H9 (cell line): ENCODE measurements at regions not wholly inside any gene's neighbourhood (a gene's known extent, or its start where the extent isn't known, plus 50 kb on each side); places are given as distances from the start of the nearest gene placed in this dataset.

Source experiments
- DNase-seq: peaks from one replicate; pipeline ENCODE4 v3.0.0-alpha.2; 2017
- H2AFZ ChIP-seq: one replicate; pipeline ENCODE4 v1.6.1; 2013; ENCODE audit warnings: mild to moderate bottlenecking, low read length, control low read depth, moderate library complexity
- H2AK5ac ChIP-seq: 2 replicates; pipeline ENCODE4 v1.6.1; 2013; ENCODE audit warnings: low read length, control low read depth, mixed read lengths; ENCODE audit not compliant: insufficient read length
- H2BK120ac ChIP-seq: one replicate; pipeline ENCODE4 v1.6.1; 2013; ENCODE audit warnings: low read depth, mild to moderate bottlenecking, low read length, control low read depth, inconsistent platforms; ENCODE audit not compliant: poor library complexity, severe bottlenecking
- H2BK12ac ChIP-seq: 2 replicates; pipeline ENCODE4 v1.6.1; 2013; ENCODE audit warnings: low read length, control low read depth, mixed read lengths, low read depth; ENCODE audit not compliant: insufficient read length
- H2BK15ac ChIP-seq: 2 replicates; pipeline ENCODE4 v1.6.1; 2013; ENCODE audit warnings: low read depth, low read length, control low read depth
- H2BK20ac ChIP-seq: one replicate; pipeline ENCODE4 v1.6.1; 2013; ENCODE audit warnings: low read depth, mild to moderate bottlenecking, low read length, control low read depth, inconsistent platforms; ENCODE audit not compliant: poor library complexity, severe bottlenecking
- H2BK5ac ChIP-seq: 2 replicates; pipeline ENCODE4 v1.6.1; 2013; ENCODE audit warnings: low read length, control low read depth, mixed read lengths; ENCODE audit not compliant: insufficient read length
- H3K14ac ChIP-seq: 2 replicates; pipeline ENCODE4 v1.6.1; 2013; ENCODE audit warnings: low read length, control low read depth; ENCODE audit not compliant: insufficient read depth
- H3K18ac ChIP-seq: 2 replicates; pipeline ENCODE4 v1.6.1; 2013; ENCODE audit warnings: low read depth, mild to moderate bottlenecking, mixed read lengths, low read length, control low read depth; ENCODE audit not compliant: insufficient read length
- H3K23ac ChIP-seq: 2 replicates; pipeline ENCODE4 v1.6.1; 2013; ENCODE audit warnings: low read length, control low read depth, mixed read lengths, low read depth; ENCODE audit not compliant: insufficient read length
- H3K23me2 ChIP-seq: 2 replicates; pipeline ENCODE4 v1.6.1; 2013; ENCODE audit warnings: low read depth, mild to moderate bottlenecking, mixed read lengths, low read length, control low read depth; ENCODE audit not compliant: insufficient read length, poor library complexity, severe bottlenecking
- H3K27ac ChIP-seq: 2 replicates; pipeline ENCODE4 v1.5.1; 2013; ENCODE audit warnings: low read length, control low read depth, mixed read lengths, low read depth; ENCODE audit not compliant: insufficient read length
- H3K27me3 ChIP-seq: 2 replicates; pipeline ENCODE4 v1.6.1; 2013; ENCODE audit warnings: low read length, control low read depth, inconsistent platforms; ENCODE audit not compliant: insufficient read depth
- H3K4ac ChIP-seq: 2 replicates; pipeline ENCODE4 v1.6.1; 2013; ENCODE audit warnings: low read depth, mild to moderate bottlenecking, control low read depth, inconsistent platforms, low read length, moderate library complexity
- H3K4me1 ChIP-seq: 2 replicates; pipeline ENCODE4 v1.6.1; 2013; ENCODE audit warnings: low read length, control low read depth, inconsistent platforms; ENCODE audit not compliant: insufficient read depth
- H3K4me2 ChIP-seq: 2 replicates; pipeline ENCODE4 v1.6.1; 2013; ENCODE audit warnings: low read length, control low read depth, mixed read lengths; ENCODE audit not compliant: insufficient read length, insufficient read depth
- H3K56ac ChIP-seq: 2 replicates; pipeline ENCODE4 v1.6.1; 2013; ENCODE audit warnings: low read depth, mild to moderate bottlenecking, mixed read lengths, low read length, control low read depth; ENCODE audit not compliant: insufficient read length
- H3K79me1 ChIP-seq: 2 replicates; pipeline ENCODE4 v1.6.1; 2013; ENCODE audit warnings: low read depth, mild to moderate bottlenecking, moderate library complexity, low read length, control low read depth, inconsistent platforms; ENCODE audit not compliant: insufficient read depth, poor library complexity, severe bottlenecking
- H3K79me2 ChIP-seq: 2 replicates; pipeline ENCODE4 v1.6.1; 2013; ENCODE audit warnings: low read length, control low read depth, inconsistent platforms; ENCODE audit not compliant: insufficient read depth
- H3K9ac ChIP-seq: 2 replicates; pipeline ENCODE4 v1.6.1; 2013; ENCODE audit warnings: low read length, control low read depth, mixed read lengths; ENCODE audit not compliant: insufficient read length; ENCODE audit errors: extremely low read depth
- H3K9me3 ChIP-seq: one replicate; pipeline ENCODE4 v1.6.1; 2013; ENCODE audit warnings: low read depth, low read length, inconsistent platforms; ENCODE audit not compliant: control insufficient read depth
- H3T11ph ChIP-seq: one replicate; pipeline ENCODE4 v1.6.1; 2013; ENCODE audit warnings: mild to moderate bottlenecking, low read length, control low read depth, inconsistent platforms
- H4K20me1 ChIP-seq: one replicate; pipeline ENCODE4 v1.6.1; 2013; ENCODE audit not compliant: control insufficient read depth, insufficient read length, insufficient read depth
- H4K5ac ChIP-seq: 2 replicates; pipeline ENCODE4 v1.6.1; 2013; ENCODE audit warnings: low read depth, mild to moderate bottlenecking, mixed read lengths, low read length, control low read depth; ENCODE audit not compliant: insufficient read length
- H4K8ac ChIP-seq: replicated peaks from 2 replicates; pipeline ENCODE4 v1.6.1; 2013; ENCODE audit warnings: low read length, control low read depth, mixed read lengths, low read depth; ENCODE audit not compliant: insufficient read length
- H4K91ac ChIP-seq: 2 replicates; pipeline ENCODE4 v1.6.1; 2013; ENCODE audit warnings: low read depth, mild to moderate bottlenecking, moderate library complexity, mixed read lengths, low read length, control low read depth; ENCODE audit not compliant: insufficient read length
- H3K27ac Mint-ChIP-seq, 3 experiments: 2 replicates in 2 of 3; 3 replicates in 1 of 3; pipeline ENCODE4 v1.8.0; 2020 to 2021; ENCODE audit warnings: mixed read lengths in 3 of 3, mild to moderate bottlenecking in 1 of 3, moderate library complexity in 1 of 3
- H3K27me3 Mint-ChIP-seq: 2 replicates; pipeline ENCODE4 v1.8.0; 2021; ENCODE audit warnings: low read depth, mild to moderate bottlenecking, moderate library complexity, mixed read lengths
- H3K36me3 Mint-ChIP-seq, 3 experiments: 2 replicates in 2 of 3; 3 replicates in 1 of 3; pipeline ENCODE4 v1.8.0; 2020 to 2021; ENCODE audit warnings: low read depth in 3 of 3, mixed read lengths in 3 of 3; ENCODE audit not compliant: insufficient read depth in 1 of 3
- H3K4me1 Mint-ChIP-seq, 2 experiments: 2 replicates each; pipeline ENCODE4 v1.8.0; 2020; ENCODE audit warnings: mixed read lengths in 2 of 2
- H3K4me3 Mint-ChIP-seq, 2 experiments: 2 replicates in 1 of 2; 3 replicates in 1 of 2; pipeline ENCODE4 v1.8.0; 2020 to 2021; ENCODE audit warnings: mild to moderate bottlenecking in 2 of 2, mixed read lengths in 2 of 2, moderate library complexity in 1 of 2
- H3K9me3 Mint-ChIP-seq, 2 experiments: 2 replicates in 1 of 2; 3 replicates in 1 of 2; pipeline ENCODE4 v1.8.0; 2020; ENCODE audit warnings: mild to moderate bottlenecking in 2 of 2, mixed read lengths in 2 of 2, moderate library complexity in 1 of 2
- CTCF ChIP-seq: fragments of 200-600 bp; sonication (generic); conservative IDR thresholded peaks from 3 replicates; pipeline ENCODE4 v1.8.0; 2021; ENCODE audit warnings: antibody characterized with exemption, mild to moderate bottlenecking
- WGBS: extraction: QIAGEN DNeasy Blood & Tissue Kit; methylation state at CpG from one replicate; pipeline ENCODE4 v1.1.7; 2013; ENCODE audit warnings: missing lambda C conversion rate, low lambda C conversion rate, mixed read lengths; ENCODE audit not compliant: insufficient read length; ENCODE audit errors: extremely low coverage; 5-methylcytosine and 5-hydroxymethylcytosine counted together

- Histone ChIP-seq H3K79me1 (no peaks in the 10 kb centered on the region), H3K23me2 (no peaks in the 10 kb centered on the region), H3T11ph (no peak overlapping the region), H4K5ac (no peak overlapping the region), H2BK20ac (no peak overlapping the region), H2BK120ac (no peak overlapping the region), H3K4me1 (no peaks in the 10 kb centered on the region), H3K9ac (no peak overlapping the region), H2BK15ac (no peak overlapping the region), H4K91ac (no peak overlapping the region), H3K14ac (no peak overlapping the region; the same call in 1 of the 2 replicates), H3K27ac (no peak overlapping the region), H3K79me2 (no peaks in the 10 kb centered on the region), H3K18ac (no peak overlapping the region), H3K27me3 (no peaks in the 10 kb centered on the region), H4K20me1 (no peaks in the 10 kb centered on the region), H2AK5ac (no peak overlapping the region), H3K4ac (no peak overlapping the region), H3K9me3 (no peaks in the 10 kb centered on the region), H3K23ac (no peak overlapping the region), H4K8ac (no peak overlapping the region), H3K56ac (no peak overlapping the region), H2AFZ (no peak overlapping the region), H3K4me2 (no peak overlapping the region), H2BK5ac (no peak overlapping the region), H2BK12ac (no peak overlapping the region)
- no peak for DNase-seq
- no CpG with 5 or more reads among the region's 9 CpGs for WGBS
- H3K27me3 Mint-ChIP-seq, result peaks cover 9% of the 10 kb centered on the region
- TF ChIP-seq CTCF, result no peak
- no peak overlapping the region for H3K4me3 Mint-ChIP-seq
- no peak overlapping the region; a peak in 1 of 7 replicates for H3K27ac Mint-ChIP-seq
- H3K4me1 Mint-ChIP-seq, result peaks cover 6 to 10% of the 10 kb centered on the region in 2 experiments
- H3K9me3 Mint-ChIP-seq, result no peaks in the 10 kb centered on the region; a peak in 1 of 5 replicates
- H3K36me3 Mint-ChIP-seq, result no peaks in the 10 kb centered on the region
These were observed 84.6 kb downstream of the BOD1 start for GRCh38 chr5:173531863-173532262.
